ENCODE measurements at regions not wholly inside any gene's neighbourhood (a gene's known extent, or its start where the extent isn't known, plus 50 kb on each side); places are given as distances from the start of the nearest gene placed in this dataset.

DNA sequence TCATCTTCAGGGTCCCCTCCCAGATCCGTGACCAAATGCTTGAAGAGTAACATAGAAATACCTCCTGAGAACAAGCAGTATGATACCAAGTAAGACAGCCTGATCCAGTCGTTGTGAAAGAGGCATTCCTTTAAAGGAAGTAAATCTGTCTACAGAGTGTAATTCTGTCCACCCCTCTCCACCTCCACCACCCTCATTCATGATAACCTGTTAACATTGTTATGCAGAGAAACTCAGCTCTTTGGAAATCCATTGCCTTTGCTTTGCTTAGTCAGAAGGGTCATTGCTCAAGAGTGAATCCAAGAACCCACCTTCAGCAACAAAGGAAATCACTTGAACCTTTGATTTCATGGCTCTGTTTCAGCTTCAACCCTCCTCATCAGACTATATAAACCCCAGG lies 155.6 kb downstream of the CYP26B1 start:
- no peak for DNase-seq (ENCODE audit: low spot score)
- Histone ChIP-seq H3K4me3 (no peak overlapping the region), H3K4me1 (no peaks in the 10 kb centered on the region), H2AFZ (replicated peaks) (no peak overlapping the region), H3K4me2 (no peak overlapping the region), H3K27ac (no peak overlapping the region), H4K20me1 (ENCODE audit: low read depth) (no peaks in the 10 kb centered on the region), H3K36me3 (no peaks in the 10 kb centered on the region), H3K9ac (no peak overlapping the region), H3K79me2 (ENCODE audit: low read depth) (no peaks in the 10 kb centered on the region), H3K9me3 (ENCODE audit: low read depth) (no peaks in the 10 kb centered on the region), H3F3A (ENCODE audit: low read depth) (no peaks in the 10 kb centered on the region), H3K27me3 (no peaks in the 10 kb centered on the region)
- Mint-ChIP-seq H3K36me3 (no peaks in the 10 kb centered on the region), H3K9me3 (no peaks in the 10 kb centered on the region), H3K27ac (no peak overlapping the region), H3K4me1 (no peaks in the 10 kb centered on the region), H3K4me3 (no peak overlapping the region), H3K27me3 (ENCODE audit: insufficient read depth, low read depth) (peaks cover 5% of the 10 kb centered on the region)
- TF ChIP-seq, protein P1, sequence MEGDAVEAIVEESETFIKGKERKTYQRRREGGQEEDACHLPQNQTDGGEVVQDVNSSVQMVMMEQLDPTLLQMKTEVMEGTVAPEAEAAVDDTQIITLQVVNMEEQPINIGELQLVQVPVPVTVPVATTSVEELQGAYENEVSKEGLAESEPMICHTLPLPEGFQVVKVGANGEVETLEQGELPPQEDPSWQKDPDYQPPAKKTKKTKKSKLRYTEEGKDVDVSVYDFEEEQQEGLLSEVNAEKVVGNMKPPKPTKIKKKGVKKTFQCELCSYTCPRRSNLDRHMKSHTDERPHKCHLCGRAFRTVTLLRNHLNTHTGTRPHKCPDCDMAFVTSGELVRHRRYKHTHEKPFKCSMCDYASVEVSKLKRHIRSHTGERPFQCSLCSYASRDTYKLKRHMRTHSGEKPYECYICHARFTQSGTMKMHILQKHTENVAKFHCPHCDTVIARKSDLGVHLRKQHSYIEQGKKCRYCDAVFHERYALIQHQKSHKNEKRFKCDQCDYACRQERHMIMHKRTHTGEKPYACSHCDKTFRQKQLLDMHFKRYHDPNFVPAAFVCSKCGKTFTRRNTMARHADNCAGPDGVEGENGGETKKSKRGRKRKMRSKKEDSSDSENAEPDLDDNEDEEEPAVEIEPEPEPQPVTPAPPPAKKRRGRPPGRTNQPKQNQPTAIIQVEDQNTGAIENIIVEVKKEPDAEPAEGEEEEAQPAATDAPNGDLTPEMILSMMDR (IDR thresholded peaks at IDR 0.05), result no peak
- TF ChIP-seq EZH2phosphoT487 (IDR thresholded peaks at IDR 0.05) (no peak), EZH2 (IDR thresholded peaks at IDR 0.05) (no peak)

DNA sequence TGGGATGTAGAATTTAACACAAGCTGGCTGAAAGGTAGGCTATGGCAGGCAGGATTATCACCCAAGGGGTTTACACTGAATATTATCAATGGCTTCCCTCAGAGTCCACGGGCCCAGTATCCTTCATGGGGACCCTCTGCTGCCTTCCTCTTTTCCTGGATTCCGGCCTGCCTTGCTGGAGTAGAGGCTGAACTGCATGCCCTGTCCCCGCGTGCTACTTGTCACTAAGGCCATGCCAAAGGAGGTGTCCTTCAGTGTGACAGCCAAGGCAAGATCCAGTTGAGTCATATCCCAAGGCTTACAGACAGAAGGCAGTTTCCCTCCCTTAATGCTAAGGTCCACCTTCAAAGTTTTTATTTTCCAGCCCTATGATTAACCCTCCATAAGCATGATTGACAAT lies 156.3 kb downstream of the CYP26B1 start:
- H3K4me3 Mint-ChIP-seq, result no peak overlapping the region
- Histone ChIP-seq H2AFZ (replicated peaks) (no peak overlapping the region), H3K79me2 (ENCODE audit: low read depth) (no peaks in the 10 kb centered on the region), H3K9ac (no peak overlapping the region), H3K4me3 (no peak overlapping the region), H3F3A (ENCODE audit: low read depth) (no peaks in the 10 kb centered on the region), H3K4me1 (no peaks in the 10 kb centered on the region), H3K4me2 (no peak overlapping the region), H3K27ac (no peak overlapping the region), H3K9me3 (ENCODE audit: low read depth) (no peaks in the 10 kb centered on the region), H3K27me3 (no peaks in the 10 kb centered on the region), H4K20me1 (ENCODE audit: low read depth) (no peaks in the 10 kb centered on the region), H3K36me3 (no peaks in the 10 kb centered on the region)
- H3K27ac Mint-ChIP-seq, result no peak overlapping the region
- no peak for DNase-seq (ENCODE audit: low spot score)
- H3K4me1 Mint-ChIP-seq, result no peaks in the 10 kb centered on the region
- H3K36me3 Mint-ChIP-seq, result no peaks in the 10 kb centered on the region
- no peaks in the 10 kb centered on the region for H3K9me3 Mint-ChIP-seq
- peaks cover 5% of the 10 kb centered on the region for H3K27me3 Mint-ChIP-seq (ENCODE audit: insufficient read depth, low read depth)
- no peak for TF ChIP-seq EZH2phosphoT487 (IDR thresholded peaks at IDR 0.05)
- TF ChIP-seq EZH2 (IDR thresholded peaks at IDR 0.05), result no peak
- TF ChIP-seq, protein P1 (IDR thresholded peaks at IDR 0.05), result no peak

DNA sequence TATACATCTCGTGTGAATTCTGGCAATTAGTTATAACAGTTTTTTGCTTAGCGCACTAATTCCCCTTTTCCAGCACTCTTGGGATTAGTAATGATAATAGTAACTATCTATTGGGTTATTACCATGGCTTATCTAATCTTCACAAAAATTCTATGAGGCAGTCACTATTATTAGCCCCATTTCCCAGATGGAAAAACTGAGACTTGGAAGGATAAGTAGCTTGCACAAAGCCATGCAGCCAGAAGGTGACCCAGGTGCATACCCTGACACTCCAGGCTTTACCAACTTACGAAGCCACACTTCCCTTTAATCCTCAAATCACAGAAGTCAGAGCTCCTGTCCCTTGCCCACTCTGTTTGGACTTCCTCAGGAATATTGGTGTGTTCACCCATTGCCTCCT lies 156.8 kb downstream of the CYP26B1 start:
- no peak for DNase-seq (ENCODE audit: low spot score)
- Histone ChIP-seq H3K79me2 (ENCODE audit: low read depth) (no peaks in the 10 kb centered on the region), H3K36me3 (no peaks in the 10 kb centered on the region), H3K4me3 (no peak overlapping the region), H3K4me2 (no peak overlapping the region), H4K20me1 (ENCODE audit: low read depth) (no peaks in the 10 kb centered on the region), H2AFZ (replicated peaks) (no peak overlapping the region), H3F3A (ENCODE audit: low read depth) (no peaks in the 10 kb centered on the region), H3K9me3 (ENCODE audit: low read depth) (no peaks in the 10 kb centered on the region), H3K9ac (no peak overlapping the region), H3K27me3 (no peaks in the 10 kb centered on the region), H3K27ac (no peak overlapping the region), H3K4me1 (no peaks in the 10 kb centered on the region)
- no peak overlapping the region for H3K27ac Mint-ChIP-seq
- no peak overlapping the region for H3K4me3 Mint-ChIP-seq
- TF ChIP-seq, protein P1 (IDR thresholded peaks at IDR 0.05), result no peak
- no peak for TF ChIP-seq EZH2 (IDR thresholded peaks at IDR 0.05)
- TF ChIP-seq EZH2phosphoT487 (IDR thresholded peaks at IDR 0.05), result no peak
- no peaks in the 10 kb centered on the region for H3K9me3 Mint-ChIP-seq
- H3K4me1 Mint-ChIP-seq, result no peaks in the 10 kb centered on the region
- no peaks in the 10 kb centered on the region for H3K36me3 Mint-ChIP-seq
- peaks cover 5% of the 10 kb centered on the region for H3K27me3 Mint-ChIP-seq (ENCODE audit: insufficient read depth, low read depth)

DNA sequence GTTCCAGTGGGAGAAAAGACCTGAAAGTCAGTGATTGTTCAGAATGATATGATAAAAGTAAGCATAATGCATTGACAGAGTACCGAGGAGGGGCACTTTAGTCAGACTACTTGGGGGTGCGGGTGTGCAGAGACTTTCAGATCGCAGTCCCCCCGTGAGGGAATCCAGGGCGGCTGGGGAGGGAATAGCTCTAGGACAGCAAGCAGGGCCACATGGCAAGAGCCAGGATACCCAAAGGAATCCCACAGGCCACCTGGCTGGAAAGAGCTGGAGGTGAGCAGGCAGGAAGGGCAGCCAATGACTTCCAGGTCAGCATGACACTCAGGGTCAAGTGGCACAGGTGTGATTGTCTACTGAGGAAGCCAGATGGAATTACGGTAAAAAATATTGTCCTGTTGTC lies 157.5 kb downstream of the CYP26B1 start:
- H2AFZ ChIP-seq (replicated peaks), result no peak overlapping the region
- Mint-ChIP-seq H3K9me3 (no peaks in the 10 kb centered on the region), H3K36me3 (no peaks in the 10 kb centered on the region), H3K4me1 (no peaks in the 10 kb centered on the region), H3K4me3 (no peak overlapping the region), H3K27me3 (ENCODE audit: insufficient read depth, low read depth) (peaks cover 5% of the 10 kb centered on the region), H3K27ac (no peak overlapping the region)
- no peaks in the 10 kb centered on the region for H3K36me3 ChIP-seq
- no peaks in the 10 kb centered on the region for H3K27me3 ChIP-seq
- H3K4me3 ChIP-seq, result no peak overlapping the region
- TF ChIP-seq EZH2phosphoT487 (IDR thresholded peaks at IDR 0.05) (no peak), EZH2 (IDR thresholded peaks at IDR 0.05) (no peak)
- TF ChIP-seq, protein P1 (IDR thresholded peaks at IDR 0.05), result no peak
- H3K4me2 ChIP-seq, result no peak overlapping the region
- H3F3A ChIP-seq (ENCODE audit: low read depth), result no peaks in the 10 kb centered on the region
- no peak overlapping the region for H3K9ac ChIP-seq
- no peak for DNase-seq (ENCODE audit: low spot score)
- no peaks in the 10 kb centered on the region for H3K9me3 ChIP-seq (ENCODE audit: low read depth)
- H3K27ac ChIP-seq, result no peak overlapping the region
- H4K20me1 ChIP-seq (ENCODE audit: low read depth), result no peaks in the 10 kb centered on the region
- H3K4me1 ChIP-seq, result no peaks in the 10 kb centered on the region
- no peaks in the 10 kb centered on the region for H3K79me2 ChIP-seq (ENCODE audit: low read depth)

All from neural progenitor cell (in vitro differentiated cells).